ENCODE measurements at regions not wholly inside any gene's neighbourhood (a gene's known extent, or its start where the extent isn't known, plus 50 kb on each side); places are given as distances from the start of the nearest gene placed in this dataset.

DNA sequence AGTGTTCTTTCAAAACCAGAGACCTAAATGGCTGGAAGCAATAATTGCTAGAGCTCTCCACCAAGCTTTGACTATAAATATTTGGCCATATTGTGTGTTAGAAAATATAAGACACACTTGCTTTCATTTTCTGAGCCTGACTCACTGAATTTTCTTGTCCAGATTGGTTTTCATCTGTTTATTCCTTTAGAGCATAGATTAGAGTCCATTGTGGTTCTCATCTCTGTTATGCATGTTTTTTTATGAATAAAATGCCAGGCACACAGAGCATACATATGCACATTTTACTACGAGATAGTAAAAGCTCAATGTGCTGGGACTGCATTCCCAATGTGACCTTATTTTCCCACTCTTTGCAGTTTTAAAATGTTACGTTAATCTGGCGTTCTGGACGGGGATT lies 115.3 kb upstream of the MLIP start:
- TF ChIP-seq, protein P1, sequence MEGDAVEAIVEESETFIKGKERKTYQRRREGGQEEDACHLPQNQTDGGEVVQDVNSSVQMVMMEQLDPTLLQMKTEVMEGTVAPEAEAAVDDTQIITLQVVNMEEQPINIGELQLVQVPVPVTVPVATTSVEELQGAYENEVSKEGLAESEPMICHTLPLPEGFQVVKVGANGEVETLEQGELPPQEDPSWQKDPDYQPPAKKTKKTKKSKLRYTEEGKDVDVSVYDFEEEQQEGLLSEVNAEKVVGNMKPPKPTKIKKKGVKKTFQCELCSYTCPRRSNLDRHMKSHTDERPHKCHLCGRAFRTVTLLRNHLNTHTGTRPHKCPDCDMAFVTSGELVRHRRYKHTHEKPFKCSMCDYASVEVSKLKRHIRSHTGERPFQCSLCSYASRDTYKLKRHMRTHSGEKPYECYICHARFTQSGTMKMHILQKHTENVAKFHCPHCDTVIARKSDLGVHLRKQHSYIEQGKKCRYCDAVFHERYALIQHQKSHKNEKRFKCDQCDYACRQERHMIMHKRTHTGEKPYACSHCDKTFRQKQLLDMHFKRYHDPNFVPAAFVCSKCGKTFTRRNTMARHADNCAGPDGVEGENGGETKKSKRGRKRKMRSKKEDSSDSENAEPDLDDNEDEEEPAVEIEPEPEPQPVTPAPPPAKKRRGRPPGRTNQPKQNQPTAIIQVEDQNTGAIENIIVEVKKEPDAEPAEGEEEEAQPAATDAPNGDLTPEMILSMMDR (conservative IDR thresholded peaks at IDR 0.05; ENCODE audit: low read length) = no peak
- TF ChIP-seq EZH2phosphoT487 (IDR thresholded peaks at IDR 0.05; ENCODE audit: borderline replicate concordance, low read depth, low read length) = no peak
